Epithelial cell of proximal tubule (primary cell): ENCODE measurements at regions not wholly inside any gene's neighbourhood (a gene's known extent, or its start where the extent isn't known, plus 50 kb on each side); places are given as distances from the start of the nearest gene placed in this dataset.

Experiments
- DNase-seq: peaks from one replicate; pipeline ENCODE4 v3.0.0-alpha.2; 2011; ENCODE audit warnings: low read depth
- H3K4me3 ChIP-seq: 2 replicates; pipeline ENCODE4 v1.5.1; 2011; ENCODE audit warnings: low read depth, mild to moderate bottlenecking, low read length
- CTCF ChIP-seq: conservative IDR thresholded peaks from 2 replicates; pipeline ENCODE4 v1.5.1; 2012; ENCODE audit warnings: low read depth, mild to moderate bottlenecking, low read length

GRCh38 chr20:22260506-22260905 is 323.9 kb downstream of the FOXA2 start:
- TF ChIP-seq CTCF: no peak
- H3K4me3 ChIP-seq: no peak overlapping the region
- no peak for DNase-seq

- no peak overlapping the region for H3K4me3 ChIP-seq
- DNase-seq: no peak
- TF ChIP-seq CTCF: no peak
Observed at GRCh38 chr20:22257912-22258311, 326.5 kb downstream of the FOXA2 start.

- peak; percentile 75 for TF ChIP-seq CTCF
- DNase-seq: no peak
- H3K4me3 ChIP-seq: no peak overlapping the region
Observed at GRCh38 chr20:22248051-22248667, 336.2 kb downstream of the FOXA2 start.

GRCh38 chr20:22245139-22245538 is 339.2 kb downstream of the FOXA2 start:
- no peak for TF ChIP-seq CTCF
- no peak for DNase-seq
- no peak overlapping the region for H3K4me3 ChIP-seq

- DNase-seq: no peak
- TF ChIP-seq CTCF: no peak
- H3K4me3 ChIP-seq: no peak overlapping the region
Observed at GRCh38 chr20:22243067-22243466, 341.3 kb downstream of the FOXA2 start.

GRCh38 chr20:22241609-22242008 is 342.8 kb downstream of the FOXA2 start:
- no peak for DNase-seq
- H3K4me3 ChIP-seq: no peak overlapping the region
- no peak for TF ChIP-seq CTCF

GRCh38 chr20:22232923-22233322 is 351.4 kb downstream of the FOXA2 start:
- no peak overlapping the region for H3K4me3 ChIP-seq
- DNase-seq: no peak
- TF ChIP-seq CTCF: no peak
